ENCODE measurements at regions not wholly inside any gene's neighbourhood (a gene's known extent, or its start where the extent isn't known, plus 50 kb on each side); places are given as distances from the start of the nearest gene placed in this dataset.
"Not testable (repeated sequence)": the region's sequence is repeated elsewhere in the genome, so short reads cannot be mapped to it uniquely, and the experiment has no call there.

DNA sequence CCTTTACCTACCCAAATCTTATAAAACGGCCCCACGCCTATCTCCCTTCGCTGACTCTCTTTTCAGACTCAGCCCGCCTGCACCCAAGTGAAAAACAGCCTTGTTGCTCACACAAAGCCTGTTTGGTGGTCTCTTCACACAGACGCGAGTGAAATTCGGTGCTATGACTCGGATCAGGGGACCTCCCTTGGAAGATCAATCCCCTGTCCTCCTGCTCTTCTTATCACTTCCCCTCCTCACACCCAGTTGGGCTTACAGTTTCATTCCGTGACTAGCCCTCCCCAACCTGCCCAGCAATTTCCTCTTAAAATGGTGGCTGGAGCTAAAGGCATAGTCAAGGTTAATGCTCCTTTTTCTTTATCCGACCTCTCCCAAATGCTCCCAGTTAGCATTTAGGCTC, 68.5 kb upstream of the ABCB5 start:
- TF ChIP-seq, protein P1, sequence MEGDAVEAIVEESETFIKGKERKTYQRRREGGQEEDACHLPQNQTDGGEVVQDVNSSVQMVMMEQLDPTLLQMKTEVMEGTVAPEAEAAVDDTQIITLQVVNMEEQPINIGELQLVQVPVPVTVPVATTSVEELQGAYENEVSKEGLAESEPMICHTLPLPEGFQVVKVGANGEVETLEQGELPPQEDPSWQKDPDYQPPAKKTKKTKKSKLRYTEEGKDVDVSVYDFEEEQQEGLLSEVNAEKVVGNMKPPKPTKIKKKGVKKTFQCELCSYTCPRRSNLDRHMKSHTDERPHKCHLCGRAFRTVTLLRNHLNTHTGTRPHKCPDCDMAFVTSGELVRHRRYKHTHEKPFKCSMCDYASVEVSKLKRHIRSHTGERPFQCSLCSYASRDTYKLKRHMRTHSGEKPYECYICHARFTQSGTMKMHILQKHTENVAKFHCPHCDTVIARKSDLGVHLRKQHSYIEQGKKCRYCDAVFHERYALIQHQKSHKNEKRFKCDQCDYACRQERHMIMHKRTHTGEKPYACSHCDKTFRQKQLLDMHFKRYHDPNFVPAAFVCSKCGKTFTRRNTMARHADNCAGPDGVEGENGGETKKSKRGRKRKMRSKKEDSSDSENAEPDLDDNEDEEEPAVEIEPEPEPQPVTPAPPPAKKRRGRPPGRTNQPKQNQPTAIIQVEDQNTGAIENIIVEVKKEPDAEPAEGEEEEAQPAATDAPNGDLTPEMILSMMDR (IDR thresholded peaks at IDR 0.05): not testable (repeated sequence)
- TF ChIP-seq POLR2A (IDR thresholded peaks at IDR 0.05); POLR2AphosphoS5 (IDR thresholded peaks at IDR 0.05; ENCODE audit: insufficient read depth in 1 of 2, low read depth in 1 of 2): not testable (repeated sequence)

Measured in vagina (tissue), 2 donors.